Activated T-helper 1 cell treated with Interleukin-2 at 50 U/mL for 16 hours (primary cell): ENCODE measurements at regions not wholly inside any gene's neighbourhood (a gene's known extent, or its start where the extent isn't known, plus 50 kb on each side); places are given as distances from the start of the nearest gene placed in this dataset.
"Not testable (repeated sequence)": the region's sequence is repeated elsewhere in the genome, so short reads cannot be mapped to it uniquely, and the experiment has no call there.

Source experiments
- DNase-seq: peaks from one replicate; pipeline ENCODE4 v3.0.0-alpha.2; 2020; ENCODE audit warnings: low read depth

DNA sequence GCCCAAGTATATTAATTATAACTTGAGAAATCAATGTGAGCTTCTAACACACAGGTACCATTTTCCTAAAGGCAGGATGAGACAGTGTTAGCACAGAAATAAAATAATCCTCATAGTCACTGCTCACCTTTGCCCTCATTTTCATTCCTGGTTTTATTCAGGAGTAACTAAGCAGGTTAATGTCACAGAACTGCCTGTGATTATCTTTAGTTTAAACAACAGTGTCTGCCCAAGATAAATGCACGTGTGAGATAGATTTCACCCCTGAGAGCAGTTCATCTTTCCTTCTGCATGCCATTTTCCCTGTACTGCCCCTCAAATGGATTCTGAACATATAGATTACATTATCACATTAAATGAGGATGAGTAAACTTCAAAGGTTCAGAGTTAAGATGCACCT lies 250.7 kb downstream of the RMST start:
- DNase-seq = no peak

- DNase-seq = no peak
Measured at GRCh38 chr12:97714107-97714563, 251.5 kb downstream of the RMST start.

DNA sequence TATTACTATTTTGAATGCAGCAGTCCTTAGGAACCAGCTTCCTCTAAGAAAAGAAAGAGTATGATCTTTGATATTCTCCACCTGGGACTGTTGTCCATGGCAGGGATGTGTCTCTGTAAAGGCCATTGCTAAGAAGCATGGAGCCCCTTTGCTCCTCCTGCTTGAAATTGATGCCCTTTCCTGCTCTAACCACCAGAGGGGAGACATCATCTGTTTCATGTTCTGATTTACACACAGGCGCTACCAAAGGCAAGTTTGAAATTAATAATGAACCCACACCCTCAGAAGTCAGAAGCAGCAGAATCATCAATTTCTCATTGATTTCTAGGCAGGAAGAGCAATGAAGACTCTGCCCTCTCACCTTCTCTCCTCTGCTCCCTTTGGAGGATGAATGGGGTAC lies 253.8 kb downstream of the RMST start:
- no peak for DNase-seq

- not testable (repeated sequence) for DNase-seq
Measured at GRCh38 chr12:97723801-97724200, 261.2 kb downstream of the RMST start.

- DNase-seq = no peak
Measured at GRCh38 chr12:97745406-97746101, 282.9 kb downstream of the RMST start.

- DNase-seq = no peak
Measured at GRCh38 chr12:97748298-97748697, 285.7 kb downstream of the RMST start.

GRCh38 chr12:97751704-97752103 lies 289.1 kb downstream of the RMST start:
- DNase-seq = no peak

GRCh38 chr12:97752129-97752528 lies 289.5 kb downstream of the RMST start:
- no peak for DNase-seq

DNA sequence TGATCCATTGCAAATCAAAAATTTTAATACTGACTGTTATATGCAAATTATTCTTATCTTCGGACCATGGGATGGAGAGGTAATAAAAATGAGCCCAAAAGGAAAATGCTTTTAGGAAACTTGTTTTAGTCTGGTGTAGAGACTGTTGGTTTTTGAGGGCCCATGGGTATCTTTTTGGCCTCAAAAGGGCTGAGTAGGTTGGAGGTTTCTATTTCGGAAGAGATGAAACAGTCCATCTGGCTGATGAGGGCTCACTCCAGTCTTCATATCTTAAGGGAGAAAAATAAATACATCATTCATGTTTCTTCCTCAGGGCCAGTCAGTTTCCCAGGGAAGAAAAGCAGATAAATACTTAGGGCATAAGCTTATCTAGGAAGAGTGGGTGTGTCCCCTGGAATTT lies 290.7 kb downstream of the RMST start:
- DNase-seq = no peak

- DNase-seq = no peak
Measured at GRCh38 chr12:97754306-97754705, 291.7 kb downstream of the RMST start.

GRCh38 chr12:97756066-97756666 lies 293.6 kb downstream of the RMST start:
- no peak for DNase-seq

DNA sequence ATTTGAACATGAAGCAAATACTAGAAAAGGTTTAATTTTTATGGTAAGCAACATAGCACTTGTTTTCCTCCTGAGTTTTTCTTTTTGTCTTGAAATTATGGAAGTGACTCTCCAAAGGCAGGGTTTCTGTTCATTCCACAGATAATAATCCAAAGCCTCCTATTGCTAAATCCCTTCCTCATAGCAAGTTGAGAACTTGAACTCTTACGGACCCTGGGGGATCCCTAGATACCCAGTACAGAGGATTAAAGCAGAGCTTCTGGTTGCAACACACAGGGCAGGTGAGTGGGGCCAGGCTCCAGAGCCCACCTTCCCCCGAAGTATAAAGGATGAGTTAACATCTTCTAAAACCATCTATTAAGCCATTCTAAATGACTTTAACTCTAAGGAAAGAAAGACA lies 294.1 kb downstream of the RMST start:
- DNase-seq = no peak

GRCh38 chr12:97757481-97758193 lies 295.0 kb downstream of the RMST start:
- no peak for DNase-seq

DNA sequence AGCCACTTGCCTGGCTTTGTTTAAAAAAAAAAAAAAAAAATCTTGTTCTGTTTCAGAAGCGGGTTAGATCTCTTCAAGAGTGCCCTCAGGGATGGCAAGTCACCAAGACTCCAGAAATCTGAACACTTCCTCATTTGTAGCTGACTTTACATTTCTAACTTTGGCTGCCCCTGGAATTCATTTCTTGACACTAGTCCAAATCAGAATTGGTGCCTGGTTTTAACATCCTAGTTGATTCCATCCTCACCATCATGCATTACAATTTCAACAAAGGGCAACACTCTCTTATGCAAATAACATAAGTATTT lies 295.5 kb downstream of the RMST start:
- no peak for DNase-seq

DNA sequence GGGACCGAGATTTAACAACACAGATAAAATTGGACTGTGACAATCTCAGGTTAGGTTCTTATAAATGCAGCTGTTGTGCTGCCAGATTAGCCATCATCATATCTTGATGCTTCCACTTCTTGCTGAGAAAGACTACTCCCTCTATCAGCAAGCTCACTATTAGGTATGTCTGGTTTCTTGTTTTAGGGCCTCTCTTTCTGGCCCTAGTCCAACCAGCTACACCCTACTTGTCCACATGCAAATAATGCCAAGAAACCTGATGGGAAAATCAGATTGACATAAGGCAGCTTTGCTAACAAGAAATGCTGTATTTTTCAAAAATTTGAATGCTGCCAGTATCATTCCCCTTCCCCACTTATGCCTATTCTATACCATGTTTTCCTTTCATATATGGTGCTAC lies 296.0 kb downstream of the RMST start:
- no peak for DNase-seq

DNA sequence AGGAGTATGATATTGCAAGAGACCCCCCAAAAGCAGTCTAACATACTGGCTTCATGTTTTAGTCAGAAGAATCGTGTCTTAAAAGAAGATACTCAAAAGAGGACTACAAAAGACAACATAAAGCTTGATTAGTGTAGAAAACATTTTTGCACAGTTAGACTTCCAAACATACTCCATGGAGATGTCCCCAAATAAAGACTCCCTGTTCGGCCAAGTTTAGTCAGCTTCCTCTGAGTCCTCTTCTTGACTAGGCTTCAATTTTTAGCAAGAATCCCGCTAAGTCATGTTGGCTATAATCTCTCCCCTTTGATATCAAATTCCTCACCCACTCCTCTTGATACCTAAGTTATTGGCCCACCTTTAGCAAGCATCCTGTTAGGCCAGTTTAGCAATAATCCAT lies 298.0 kb downstream of the RMST start:
- no peak for DNase-seq

- DNase-seq = no peak
Measured at GRCh38 chr12:97763113-97763512, 300.5 kb downstream of the RMST start.

DNA sequence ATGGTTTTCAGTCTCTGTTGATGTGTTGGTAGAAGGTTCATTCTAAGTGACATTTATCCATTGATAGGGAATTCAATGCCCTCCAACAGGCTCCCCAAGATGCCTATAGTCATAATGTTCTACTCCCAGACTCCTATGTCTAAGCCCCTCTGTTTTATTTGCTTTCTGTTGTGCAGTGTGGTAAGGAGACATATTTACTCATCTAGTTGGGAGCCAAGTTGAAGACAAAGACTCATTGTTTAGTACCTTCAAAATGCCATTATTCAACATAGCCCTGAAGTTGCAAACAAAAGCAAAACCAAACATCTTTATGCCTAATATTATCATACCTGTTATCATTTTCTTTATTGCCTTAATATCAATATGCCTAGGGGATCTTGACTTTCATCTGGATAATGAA lies 302.1 kb downstream of the RMST start:
- no peak for DNase-seq

GRCh38 chr12:97767347-97767746 lies 304.7 kb downstream of the RMST start:
- no peak for DNase-seq

- no peak for DNase-seq
Measured at GRCh38 chr12:97778111-97778510, 315.5 kb downstream of the RMST start.

DNA sequence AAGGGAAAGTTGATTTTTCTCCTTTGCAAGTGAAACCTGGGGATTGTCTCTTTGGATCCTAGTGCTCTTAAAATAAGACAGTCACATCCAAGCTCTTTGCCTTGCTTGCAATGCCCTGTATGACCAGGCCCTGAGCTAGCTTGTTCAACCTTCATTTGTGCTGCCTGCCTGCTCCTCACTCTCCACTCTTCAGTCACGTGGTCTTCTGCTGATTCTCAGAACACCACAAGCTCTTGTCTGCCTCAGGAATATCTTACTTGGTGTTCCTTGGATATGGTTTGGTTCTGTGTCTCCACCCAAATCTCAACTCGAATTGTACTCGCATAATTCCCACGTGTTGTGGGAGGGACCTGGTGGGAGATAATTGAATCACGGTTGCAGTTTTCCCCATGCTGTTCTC lies 318.7 kb downstream of the RMST start:
- no peak for DNase-seq

DNA sequence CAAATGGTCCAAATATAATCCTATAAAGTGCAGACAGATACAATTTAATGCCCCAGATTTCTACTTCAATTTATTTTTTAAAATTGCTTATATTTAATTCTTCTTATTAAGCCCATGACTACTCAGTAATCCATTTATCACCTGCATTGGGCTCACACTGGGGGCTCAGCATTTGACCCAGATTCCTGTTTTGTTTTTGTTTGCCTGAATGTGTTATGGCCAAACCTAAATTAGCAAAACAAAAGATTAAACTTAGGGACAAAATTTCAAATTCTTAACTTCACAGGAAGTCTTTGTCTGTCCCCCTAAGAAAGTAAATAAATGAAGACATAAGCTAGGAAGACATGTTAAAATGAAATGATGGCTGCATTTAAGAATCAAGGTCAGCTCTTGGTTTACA lies 322.3 kb downstream of the RMST start:
- no peak for DNase-seq

- DNase-seq = no peak
Measured at GRCh38 chr12:97790281-97790680, 327.7 kb downstream of the RMST start.

- DNase-seq = no peak
Measured at GRCh38 chr12:97797473-97797872, 334.9 kb downstream of the RMST start.
